ENCODE measurements at regions not wholly inside any gene's neighbourhood (a gene's known extent, or its start where the extent isn't known, plus 50 kb on each side); places are given as distances from the start of the nearest gene placed in this dataset.

GRCh38 chr3:117282566-117282965, 573.0 kb downstream of the TUSC7 start:
- no peak for DNase-seq (ENCODE audit: low read depth)
- TF ChIP-seq CTCF (IDR thresholded peaks at IDR 0.05; ENCODE audit: control insufficient read depth, insufficient read depth, low read depth, low read length, missing control alignments): no peak

GRCh38 chr3:117285737-117286136, 576.2 kb downstream of the TUSC7 start:
- H3K4me3 ChIP-seq (ENCODE audit: control insufficient read depth, low read depth, low read length): no peak overlapping the region
- no peak for TF ChIP-seq CTCF (IDR thresholded peaks at IDR 0.05; ENCODE audit: control insufficient read depth, insufficient read depth, low read depth, low read length, missing control alignments)
- no peak for DNase-seq (ENCODE audit: low read depth)

More at GRCh38 chr3:117282566-117282965, 573.0 kb downstream of the TUSC7 start:
- H3K4me3 ChIP-seq (ENCODE audit: control insufficient read depth, low read depth, low read length): no peak overlapping the region

GRCh38 chr3:117286488-117286887, 576.9 kb downstream of the TUSC7 start:
- TF ChIP-seq CTCF (IDR thresholded peaks at IDR 0.05; ENCODE audit: control insufficient read depth, insufficient read depth, low read depth, low read length, missing control alignments): no peak
- no peak for DNase-seq (ENCODE audit: low read depth)
- no peak overlapping the region for H3K4me3 ChIP-seq (ENCODE audit: control insufficient read depth, low read depth, low read length)

DNA sequence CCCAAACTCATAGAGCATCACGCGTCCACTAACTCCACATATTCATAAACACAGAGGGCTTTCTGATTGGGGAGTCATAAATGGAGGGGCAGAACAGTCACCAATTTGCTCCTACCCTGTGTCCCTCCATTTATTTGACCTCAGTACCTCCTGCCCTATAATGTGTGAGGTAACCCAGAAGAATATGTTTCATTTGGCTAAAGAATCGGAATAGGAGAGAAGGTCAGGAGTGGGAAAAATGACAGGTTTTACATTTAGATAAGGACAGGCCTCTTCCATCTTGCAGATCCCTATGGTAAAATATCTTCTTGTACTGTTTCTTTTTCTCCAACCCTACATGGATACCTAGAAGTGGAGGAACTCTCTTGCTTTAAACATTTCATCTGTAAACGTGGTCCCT, 578.0 kb downstream of the TUSC7 start:
- no peak for DNase-seq (ENCODE audit: low read depth)
- TF ChIP-seq CTCF (IDR thresholded peaks at IDR 0.05; ENCODE audit: control insufficient read depth, insufficient read depth, low read depth, low read length, missing control alignments): no peak
- H3K4me3 ChIP-seq (ENCODE audit: control insufficient read depth, low read depth, low read length): no peak overlapping the region

- TF ChIP-seq CTCF (IDR thresholded peaks at IDR 0.05; ENCODE audit: control insufficient read depth, insufficient read depth, low read depth, low read length, missing control alignments): no peak
- no peak overlapping the region for H3K4me3 ChIP-seq (ENCODE audit: control insufficient read depth, low read depth, low read length)
- DNase-seq (ENCODE audit: low read depth): no peak
Measured at GRCh38 chr3:117291476-117291875, 581.9 kb downstream of the TUSC7 start.

DNA sequence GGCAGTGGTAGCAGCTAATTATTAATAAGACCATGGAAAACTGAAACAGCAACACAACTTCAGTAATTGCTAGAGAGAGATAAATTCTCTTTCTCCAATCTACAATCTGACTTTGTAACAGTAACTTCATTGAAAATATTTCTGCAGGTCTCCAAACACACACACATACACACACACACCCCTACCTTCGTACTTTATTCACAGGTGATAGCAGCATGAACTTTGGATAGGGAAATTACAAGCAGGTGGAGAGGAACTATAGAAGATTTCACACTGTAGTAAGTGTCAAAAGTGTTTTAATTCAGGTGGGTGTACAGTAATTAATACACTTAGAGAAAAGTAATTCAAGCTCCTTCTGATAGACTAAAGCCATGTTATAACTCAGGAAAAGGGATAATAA, 587.5 kb downstream of the TUSC7 start:
- H3K4me3 ChIP-seq (ENCODE audit: control insufficient read depth, low read depth, low read length): no peak overlapping the region
- TF ChIP-seq CTCF (IDR thresholded peaks at IDR 0.05; ENCODE audit: control insufficient read depth, insufficient read depth, low read depth, low read length, missing control alignments): no peak
- no peak for DNase-seq (ENCODE audit: low read depth)

DNA sequence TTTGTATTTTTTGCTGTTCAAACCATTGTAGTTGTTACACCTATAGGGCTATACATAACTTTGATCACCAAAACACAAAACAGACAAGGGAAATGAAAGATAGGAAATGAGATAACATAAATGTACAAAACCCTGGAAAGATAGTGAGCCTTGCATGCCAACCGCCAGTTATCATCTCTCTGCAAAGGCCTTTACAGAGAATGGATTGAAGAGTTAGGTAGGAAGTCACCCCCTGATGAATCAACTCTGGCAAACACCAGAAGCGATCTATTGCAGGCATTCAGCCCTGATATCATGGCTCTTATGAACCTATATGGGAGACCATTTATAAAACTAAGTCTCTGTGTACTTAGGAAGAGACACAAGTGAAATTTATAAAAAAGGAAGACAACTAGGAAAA, 588.0 kb downstream of the TUSC7 start:
- no peak overlapping the region for H3K4me3 ChIP-seq (ENCODE audit: control insufficient read depth, low read depth, low read length)
- DNase-seq (ENCODE audit: low read depth): no peak
- no peak for TF ChIP-seq CTCF (IDR thresholded peaks at IDR 0.05; ENCODE audit: control insufficient read depth, insufficient read depth, low read depth, low read length, missing control alignments)
